Large intestine (tissue), 3 donors: ENCODE measurements at regions not wholly inside any gene's neighbourhood (a gene's known extent, or its start where the extent isn't known, plus 50 kb on each side); places are given as distances from the start of the nearest gene placed in this dataset.

Source experiments
- DNase-seq, 2 donors: peaks; one replicate each; pipeline versions ENCODE4 v3.0.0 to v3.0.0-alpha.2; 2013
- H3K27ac ChIP-seq: one replicate; pipeline ENCODE4 v1.5.1; 2013; ENCODE audit warnings: low read length
- H3K27me3 ChIP-seq: 2 replicates; pipeline ENCODE4 v1.6.1; 2013; ENCODE audit warnings: low read length; ENCODE audit not compliant: control insufficient read depth, insufficient read depth
- H3K36me3 ChIP-seq: 2 replicates; pipeline ENCODE4 v1.6.1; 2013; ENCODE audit warnings: low read length; ENCODE audit not compliant: control insufficient read depth, insufficient read depth
- H3K4me1 ChIP-seq: one replicate; pipeline ENCODE4 v1.6.1; 2013; ENCODE audit warnings: low read length; ENCODE audit not compliant: control insufficient read depth, insufficient read depth
- H3K4me3 ChIP-seq: one replicate; pipeline ENCODE4 v1.5.1; 2013; ENCODE audit warnings: low read length
- H3K9me3 ChIP-seq: one replicate; pipeline ENCODE4 v1.6.1; 2013; ENCODE audit warnings: mild to moderate bottlenecking, low read depth, low read length, moderate library complexity; ENCODE audit not compliant: control insufficient read depth
- WGBS: methylation state at CpG from one replicate; pipeline ENCODE4 v1.1.5; 2013; ENCODE audit warnings: low lambda C conversion rate; ENCODE audit not compliant: insufficient coverage; 5-methylcytosine and 5-hydroxymethylcytosine counted together

- peak overlapping the region; percentile 86 for H3K27ac ChIP-seq
- no peaks in the 10 kb centered on the region for H3K27me3 ChIP-seq
- H3K4me1 ChIP-seq, result peaks cover 21% of the 10 kb centered on the region
- DNase-seq, result peak; percentile 61 to 87
- peak overlapping the region; percentile 63 for H3K4me3 ChIP-seq
- H3K9me3 ChIP-seq, result no peaks in the 10 kb centered on the region
- 40% methylated on average over 1 of the region's 19 CpGs for WGBS
- no peaks in the 10 kb centered on the region for H3K36me3 ChIP-seq
These were observed 138.9 kb downstream of the TMCO5A start for GRCh38 chr15:38073178-38073946.

GRCh38 chr15:38074029-38074428 is 139.6 kb downstream of the TMCO5A start:
- Histone ChIP-seq H3K4me1 (peaks cover 16% of the 10 kb centered on the region), H3K9me3 (no peaks in the 10 kb centered on the region), H3K27me3 (no peaks in the 10 kb centered on the region), H3K4me3 (no peak overlapping the region), H3K36me3 (no peaks in the 10 kb centered on the region), H3K27ac (peak overlapping the region; percentile 86)
- 100% methylated on average over 2 of the region's 5 CpGs for WGBS
- no peak for DNase-seq

DNA sequence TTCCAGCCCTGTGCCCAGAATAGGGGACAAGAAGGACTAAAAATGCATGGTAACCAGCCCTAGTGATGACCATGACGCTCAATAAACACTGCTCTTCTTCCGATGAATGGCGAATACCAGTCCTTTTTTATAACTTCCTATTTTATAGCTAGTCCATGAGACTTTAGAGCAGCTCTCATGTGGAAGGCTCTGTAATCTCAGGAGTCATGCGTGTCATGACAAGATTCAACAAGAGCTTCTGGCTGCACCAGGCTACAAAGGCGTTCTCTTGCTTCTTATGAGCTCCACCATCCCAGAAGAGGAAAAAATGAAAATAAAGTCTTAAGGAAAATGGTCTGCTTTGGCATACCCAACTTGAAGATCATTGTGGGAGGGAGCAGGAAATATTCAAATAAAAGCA is 141.0 kb downstream of the TMCO5A start:
- no peaks in the 10 kb centered on the region for H3K27me3 ChIP-seq
- WGBS, result 90% methylated on average over 2 of the region's 5 CpGs
- H3K36me3 ChIP-seq, result no peaks in the 10 kb centered on the region
- H3K27ac ChIP-seq, result no peak overlapping the region
- DNase-seq, result peak in 1 of 2 donors; percentile 8
- peaks cover 8% of the 10 kb centered on the region for H3K4me1 ChIP-seq
- H3K9me3 ChIP-seq, result no peaks in the 10 kb centered on the region
- no peak overlapping the region for H3K4me3 ChIP-seq

GRCh38 chr15:38076786-38077185 is 142.3 kb downstream of the TMCO5A start:
- 80% methylated on average over 1 of the region's 10 CpGs for WGBS
- H3K9me3 ChIP-seq, result no peaks in the 10 kb centered on the region
- no peak for DNase-seq
- H3K27ac ChIP-seq, result no peak overlapping the region
- no peaks in the 10 kb centered on the region for H3K36me3 ChIP-seq
- peaks cover 4% of the 10 kb centered on the region for H3K4me1 ChIP-seq
- no peaks in the 10 kb centered on the region for H3K27me3 ChIP-seq
- H3K4me3 ChIP-seq, result no peak overlapping the region

DNA sequence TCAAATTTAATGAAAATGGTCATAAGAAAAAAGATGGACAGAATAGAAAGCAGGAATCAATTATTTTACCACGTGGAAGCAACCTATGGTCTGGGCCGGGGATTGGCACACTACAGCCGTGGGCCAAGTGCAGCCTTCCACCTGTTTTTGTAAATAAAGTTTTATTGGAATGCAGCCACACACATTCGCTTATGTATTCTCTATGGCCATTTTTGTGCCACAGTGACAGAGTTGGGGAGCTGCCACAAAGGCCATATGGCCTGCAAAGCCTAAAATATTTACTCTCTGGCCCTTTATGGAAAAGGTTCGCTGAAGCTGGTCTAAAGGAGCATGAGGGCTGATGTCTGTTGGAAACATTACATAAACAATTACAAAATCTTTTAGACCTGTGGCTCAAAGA is 144.8 kb downstream of the TMCO5A start:
- H3K27me3 ChIP-seq, result no peaks in the 10 kb centered on the region
- 80% methylated on average over 1 of the region's 5 CpGs for WGBS
- no peak overlapping the region for H3K4me3 ChIP-seq
- no peaks in the 10 kb centered on the region for H3K36me3 ChIP-seq
- H3K27ac ChIP-seq, result no peak overlapping the region
- no peaks in the 10 kb centered on the region for H3K4me1 ChIP-seq
- DNase-seq, result no peak
- no peaks in the 10 kb centered on the region for H3K9me3 ChIP-seq

DNA sequence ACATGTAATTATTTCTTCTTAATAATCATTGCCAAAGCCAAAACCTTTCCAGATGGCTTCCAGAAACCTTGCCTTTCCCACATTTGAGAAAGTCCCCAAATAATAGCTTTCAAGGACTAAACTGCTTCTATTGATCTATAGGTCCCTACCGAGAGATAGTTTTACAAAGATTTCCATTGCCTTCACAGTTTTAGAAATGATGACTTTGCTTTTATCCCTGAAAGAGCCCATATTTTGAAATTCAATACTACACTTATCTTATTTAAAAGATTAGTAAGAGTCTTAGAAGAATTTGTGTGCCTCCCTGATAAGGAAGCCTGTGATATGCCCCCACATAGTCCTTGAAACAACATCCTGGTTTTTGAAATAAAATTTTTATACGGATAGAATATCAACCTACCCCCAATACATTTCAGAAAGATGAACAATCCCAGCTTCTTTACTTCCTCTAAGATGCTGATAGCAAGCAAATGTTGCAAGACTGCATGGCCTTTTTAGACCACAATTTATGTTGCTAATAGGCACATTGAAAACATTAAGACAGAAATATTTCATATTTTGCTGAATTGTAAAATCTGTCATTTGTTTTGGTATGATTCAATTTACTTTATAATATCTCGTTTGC is 146.3 kb downstream of the TMCO5A start:
- DNase-seq, result no peak
- no peak overlapping the region for H3K4me3 ChIP-seq
- H3K9me3 ChIP-seq, result no peaks in the 10 kb centered on the region
- H3K27me3 ChIP-seq, result no peaks in the 10 kb centered on the region
- H3K4me1 ChIP-seq, result no peaks in the 10 kb centered on the region
- WGBS, result 100% methylated on average over 1 of the region's 3 CpGs
- H3K27ac ChIP-seq, result no peak overlapping the region
- H3K36me3 ChIP-seq, result no peaks in the 10 kb centered on the region

DNA sequence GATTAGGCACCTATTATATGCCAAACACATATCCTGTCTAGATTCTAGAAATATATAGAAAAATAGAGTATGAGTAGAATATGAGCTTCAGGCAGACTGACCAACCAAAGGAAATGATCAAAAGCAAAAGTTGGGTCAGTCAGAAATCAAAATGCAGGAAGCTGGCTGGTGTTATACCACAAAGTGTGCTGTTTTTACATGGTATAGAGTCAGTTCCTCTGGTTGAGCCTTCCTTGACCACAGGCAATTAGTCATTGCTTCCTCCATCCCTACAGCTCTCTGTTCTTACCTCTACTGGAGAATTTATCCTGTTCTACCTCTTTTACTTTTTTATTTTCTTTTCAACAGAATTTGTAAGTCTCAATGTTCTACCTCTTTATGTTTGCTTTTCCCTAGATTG is 149.8 kb downstream of the TMCO5A start:
- Histone ChIP-seq H3K4me1 (no peaks in the 10 kb centered on the region), H3K4me3 (no peak overlapping the region), H3K9me3 (no peaks in the 10 kb centered on the region), H3K36me3 (no peaks in the 10 kb centered on the region), H3K27me3 (no peaks in the 10 kb centered on the region), H3K27ac (no peak overlapping the region)
- DNase-seq, result no peak

- WGBS, result 89% methylated on average over 5 of the region's 7 CpGs
- Histone ChIP-seq H3K27ac (no peak overlapping the region), H3K36me3 (no peaks in the 10 kb centered on the region), H3K9me3 (no peaks in the 10 kb centered on the region), H3K4me1 (no peaks in the 10 kb centered on the region), H3K27me3 (no peaks in the 10 kb centered on the region), H3K4me3 (no peak overlapping the region)
- DNase-seq, result peak in 1 of 2 donors; percentile 11
These were observed 150.7 kb downstream of the TMCO5A start for GRCh38 chr15:38085114-38085513.

GRCh38 chr15:38085931-38086568 is 151.6 kb downstream of the TMCO5A start:
- no peak overlapping the region for H3K27ac ChIP-seq
- WGBS, result no CpG with 5 or more reads among the region's 1 CpG
- H3K4me3 ChIP-seq, result no peak overlapping the region

GRCh38 chr15:38086611-38087010 is 152.2 kb downstream of the TMCO5A start:
- H3K27me3 ChIP-seq, result no peaks in the 10 kb centered on the region
- no peaks in the 10 kb centered on the region for H3K36me3 ChIP-seq
- H3K4me3 ChIP-seq, result no peak overlapping the region
- H3K9me3 ChIP-seq, result no peaks in the 10 kb centered on the region
- no CpG with 5 or more reads among the region's 2 CpGs for WGBS
- H3K27ac ChIP-seq, result no peak overlapping the region
- no peak for DNase-seq
- H3K4me1 ChIP-seq, result no peaks in the 10 kb centered on the region

More at GRCh38 chr15:38085931-38086568, 151.6 kb downstream of the TMCO5A start:
- H3K4me1 ChIP-seq, result no peaks in the 10 kb centered on the region
- no peaks in the 10 kb centered on the region for H3K9me3 ChIP-seq
- no peaks in the 10 kb centered on the region for H3K27me3 ChIP-seq
- DNase-seq, result peak in 1 of 2 donors; percentile 28
- H3K36me3 ChIP-seq, result no peaks in the 10 kb centered on the region
